H1 (cell line): ENCODE measurements at regions not wholly inside any gene's neighbourhood (a gene's known extent, or its start where the extent isn't known, plus 50 kb on each side); places are given as distances from the start of the nearest gene placed in this dataset.

Source experiments
- ASH2L ChIP-seq: fragments of 200-600, 300-600 bp; sonication (generic); IDR thresholded peaks from one replicate; pipeline ENCODE4 v1.7.1; 2017; ENCODE audit warnings: low read length
- CBX8 ChIP-seq: fragments of 300-800, 300-1000 bp; sonication (generic); IDR thresholded peaks from 2 replicates; pipeline ENCODE4 v1.7.1; 2016; ENCODE audit warnings: low read depth, low read length, borderline replicate concordance
- EP300 ChIP-seq, 2 experiments: IDR thresholded peaks; 1 replicate in 1 of 2; 2 replicates in 1 of 2; pipeline ENCODE4 v1.6.1; 2011 to 2012; ENCODE audit warnings: low read depth in 2 of 2, low read length in 2 of 2, mild to moderate bottlenecking in 2 of 2, borderline replicate concordance in 1 of 2, inconsistent platforms in 1 of 2, moderate library complexity in 1 of 2
- EZH2 ChIP-seq: fragments of 200-600 bp; sonication (generic); IDR thresholded peaks from 2 replicates; pipeline ENCODE4 v1.7.1; 2012; ENCODE audit warnings: low read depth, mild to moderate bottlenecking, moderate library complexity, low read length, inconsistent platforms; ENCODE audit not compliant: severe bottlenecking
- KDM5A ChIP-seq: fragments of 200-600 bp; IDR thresholded peaks from 2 replicates; pipeline ENCODE4 v1.7.1; 2012; ENCODE audit warnings: mild to moderate bottlenecking, low read length, inconsistent platforms, mixed read lengths
- POU5F1 ChIP-seq: IDR thresholded peaks from 2 replicates; pipeline ENCODE4 v1.6.1; 2011; ENCODE audit warnings: low read depth, mild to moderate bottlenecking, low read length, moderate library complexity
- RAD21 ChIP-seq, 2 experiments: IDR thresholded peaks in 1 of 2; conservative IDR thresholded peaks in 1 of 2; 2 replicates each; pipeline ENCODE4 v1.6.1; 2011; ENCODE audit warnings: low read depth in 2 of 2, low read length in 2 of 2, improper control_type of control experiment in 1 of 2, inconsistent platforms in 1 of 2, mild to moderate bottlenecking in 1 of 2, moderate library complexity in 1 of 2
- RXRA ChIP-seq: IDR thresholded peaks from 2 replicates; pipeline ENCODE4 v1.6.1; 2011; ENCODE audit warnings: low read depth, mild to moderate bottlenecking, low read length, moderate library complexity; ENCODE audit not compliant: insufficient read depth
- SP1 ChIP-seq: IDR thresholded peaks from 2 replicates; pipeline ENCODE4 v1.6.1; 2011; ENCODE audit warnings: low read depth, low read length
- ZNF274 ChIP-seq: IDR thresholded peaks from 2 replicates; pipeline ENCODE4 v1.7.0; 2012; ENCODE audit warnings: low read length, borderline replicate concordance; ENCODE audit errors: extremely low read depth

DNA sequence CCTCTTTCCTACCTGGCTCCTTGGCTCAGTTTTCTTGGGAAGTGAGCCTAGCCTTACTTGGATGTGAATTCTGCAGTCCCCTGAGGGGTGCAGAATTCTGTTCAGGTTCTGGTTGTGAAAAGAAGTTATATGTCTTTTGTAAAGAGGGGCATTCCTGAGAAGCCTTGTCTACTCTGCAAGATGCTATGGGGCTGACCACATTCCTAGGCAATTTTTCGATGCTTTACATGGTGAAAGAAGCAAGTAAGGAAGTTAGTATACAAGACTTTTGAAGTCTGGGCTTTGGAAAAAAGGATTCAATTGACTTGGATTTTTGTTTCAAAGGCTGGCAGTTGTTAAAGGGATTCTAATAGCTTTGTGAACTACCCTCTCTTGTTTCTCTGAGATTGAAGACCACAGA is 167.9 kb upstream of the STMND1 start (continued):
- no peak for TF ChIP-seq RXRA
- TF ChIP-seq SP1, result no peak
- TF ChIP-seq RAD21 (IDR thresholded peaks at IDR 0.05 in 1 of 2, conservative IDR thresholded peaks at IDR 0.05 in 1 of 2; ENCODE audit: low read depth in 2 of 2, low read length in 2 of 2), result no peak
- TF ChIP-seq CBX8, result no peak
- TF ChIP-seq EZH2, result no peak
- no peak for TF ChIP-seq ZNF274
- TF ChIP-seq EP300 (IDR thresholded peaks at IDR 0.05; ENCODE audit: borderline replicate concordance in 1 of 2, low read depth in 2 of 2, low read length in 2 of 2), result no peak
- TF ChIP-seq POU5F1, result no peak
- no peak for TF ChIP-seq KDM5A
- TF ChIP-seq ASH2L, result no peak
- TF ChIP-seq, all 59 proteins: peak for 0
